HEK293 (cell line): ENCODE measurements at regions not wholly inside any gene's neighbourhood (a gene's known extent, or its start where the extent isn't known, plus 50 kb on each side); places are given as distances from the start of the nearest gene placed in this dataset.

Experiments used
- CTCF ChIA-PET: fragments of 350-600 bp; formaldehyde crosslinking; extraction: SDS; loops from one replicate; lab custom pipeline; 2021; ENCODE audit warnings: antibody characterized with exemption; lab: Yijun Ruan, JAX
- POLR2A ChIA-PET: fragments of 300-600 bp; formaldehyde crosslinking; extraction: SDS; loops from one replicate; lab custom pipeline; 2020; ENCODE audit warnings: antibody characterized with exemption, inconsistent platforms; lab: Yijun Ruan, JAX
- H3K27ac ChIP-seq: fragments of 200-500 bp; sonication (Bioruptor generic); 2 replicates; pipeline ENCODE4 v1.5.1; 2014; ENCODE audit warnings: low read depth, low read length, control low read depth, inconsistent platforms; ENCODE audit errors: extremely low read depth
- H3K36me3 ChIP-seq, 2 experiments: fragments of 200-500 bp in 1 of 2; sonication (Bioruptor generic) in 1 of 2; 1 replicate in 1 of 2; 2 replicates in 1 of 2; pipeline ENCODE4 v1.5.1; 2014 to 2017; ENCODE audit warnings: inconsistent platforms in 2 of 2, low read length in 2 of 2; ENCODE audit not compliant: control insufficient read depth in 2 of 2, insufficient read depth in 1 of 2
- H3K4me1 ChIP-seq: fragments of 200-500 bp; sonication (Bioruptor generic); 2 replicates; pipeline ENCODE4 v1.5.1; 2014; ENCODE audit warnings: mild to moderate bottlenecking, low read length, inconsistent platforms; ENCODE audit not compliant: control insufficient read depth, insufficient read depth
- H3K4me3 ChIP-seq: 2 replicates; pipeline ENCODE4 v1.5.1; 2011; ENCODE audit warnings: low read depth, mild to moderate bottlenecking, control low read depth, low read length, moderate library complexity
- H3K9me3 ChIP-seq: fragments of 200-500 bp; sonication (Bioruptor generic); 2 replicates; pipeline ENCODE4 v1.5.1; 2014; ENCODE audit warnings: low read depth, low read length, inconsistent platforms; ENCODE audit not compliant: control insufficient read depth, insufficient read depth
- FEZF1 ChIP-seq: fragments of 450-650 bp; formaldehyde crosslinking; IDR thresholded peaks from 2 replicates; pipeline ENCODE4 v1.5.1; 2016; ENCODE audit warnings: missing biosample characterization, missing genetic modification characterization
- GLI4 ChIP-seq: fragments of 450-650 bp; formaldehyde crosslinking; IDR thresholded peaks from 2 replicates; pipeline ENCODE4 v1.5.1; 2016; ENCODE audit warnings: missing biosample characterization, missing genetic modification characterization
- GLIS1 ChIP-seq: fragments of 450-650 bp; formaldehyde crosslinking; IDR thresholded peaks from 2 replicates; pipeline ENCODE4 v1.5.1; 2016; ENCODE audit warnings: missing biosample characterization, missing genetic modification characterization
- IKZF3 ChIP-seq: fragments of 450-650 bp; IDR thresholded peaks from 2 replicates; pipeline ENCODE4 v1.5.0; 2018; ENCODE audit warnings: missing biosample characterization, mild to moderate bottlenecking, missing genetic modification characterization, moderate library complexity
- INSM2 ChIP-seq: fragments of 450-650 bp; formaldehyde crosslinking; IDR thresholded peaks from 2 replicates; pipeline ENCODE4 v1.5.1; 2016; ENCODE audit warnings: missing biosample characterization, missing genetic modification characterization
- TRIM28 ChIP-seq: IDR thresholded peaks from 2 replicates; pipeline ENCODE4 v1.6.1; 2011; ENCODE audit warnings: low read length, control low read depth, borderline replicate concordance
- WT1 ChIP-seq: fragments of 450-650 bp; formaldehyde crosslinking; IDR thresholded peaks from 2 replicates; pipeline ENCODE4 v1.5.1; 2016; ENCODE audit warnings: missing biosample characterization, missing genetic modification characterization
- ZBTB21 ChIP-seq: fragments of 450-650 bp; formaldehyde crosslinking; IDR thresholded peaks from 2 replicates; pipeline ENCODE4 v1.5.1; 2017; ENCODE audit warnings: missing biosample characterization, missing genetic modification characterization
- ZBTB48 ChIP-seq: fragments of 450-650 bp; formaldehyde crosslinking; IDR thresholded peaks from 2 replicates; pipeline ENCODE4 v1.5.1; 2016; ENCODE audit warnings: missing biosample characterization, missing genetic modification characterization
- ZBTB49 ChIP-seq: fragments of 450-650 bp; formaldehyde crosslinking; IDR thresholded peaks from 2 replicates; pipeline ENCODE4 v1.5.1; 2016; ENCODE audit warnings: missing biosample characterization, missing genetic modification characterization, low read depth
- ZNF112 ChIP-seq: fragments of 450-650 bp; formaldehyde crosslinking; IDR thresholded peaks from 2 replicates; pipeline ENCODE4 v1.5.0; 2017; ENCODE audit warnings: missing biosample characterization, missing genetic modification characterization
- ZNF146 ChIP-seq: fragments of 450-650 bp; formaldehyde crosslinking; IDR thresholded peaks from 2 replicates; pipeline ENCODE4 v1.5.1; 2016; ENCODE audit warnings: missing biosample characterization, missing genetic modification characterization
- ZNF280C ChIP-seq: fragments of 450-650 bp; formaldehyde crosslinking; IDR thresholded peaks from 2 replicates; pipeline ENCODE4 v1.5.1; 2016; ENCODE audit warnings: missing biosample characterization, missing genetic modification characterization
- ZNF549 ChIP-seq: fragments of 450-650 bp; IDR thresholded peaks from 2 replicates; pipeline ENCODE4 v1.5.1; 2018; ENCODE audit warnings: missing biosample characterization, missing genetic modification characterization, mild to moderate bottlenecking, inconsistent platforms, moderate library complexity
- ZNF555 ChIP-seq: fragments of 450-650 bp; formaldehyde crosslinking; conservative IDR thresholded peaks from 2 replicates; pipeline ENCODE4 v1.5.1; 2017; ENCODE audit warnings: missing biosample characterization, mild to moderate bottlenecking, missing genetic modification characterization, inconsistent platforms
- ZNF658 ChIP-seq: fragments of 450-650 bp; formaldehyde crosslinking; IDR thresholded peaks from 2 replicates; pipeline ENCODE4; 2016; ENCODE audit warnings: missing biosample characterization, missing genetic modification characterization
- ZNF785 ChIP-seq: fragments of 450-650 bp; formaldehyde crosslinking; IDR thresholded peaks from 2 replicates; pipeline ENCODE4 v1.5.1; 2016; ENCODE audit warnings: missing biosample characterization, missing genetic modification characterization
- ZNF792 ChIP-seq: fragments of 450-650 bp; formaldehyde crosslinking; IDR thresholded peaks from 2 replicates; pipeline ENCODE4 v1.5.1; 2016; ENCODE audit warnings: missing biosample characterization, missing genetic modification characterization
- ZNF830 ChIP-seq: fragments of 450-650 bp; IDR thresholded peaks from 2 replicates; pipeline ENCODE4 v1.5.0; 2018; ENCODE audit warnings: missing biosample characterization, missing genetic modification characterization, low read depth, mild to moderate bottlenecking, moderate library complexity
- TF ChIP-seq, protein P1 (sequence below): fragments of 450-650 bp; formaldehyde crosslinking; IDR thresholded peaks from 2 replicates; pipeline ENCODE4 v1.5.1; 2016; ENCODE audit warnings: missing biosample characterization, missing genetic modification characterization, borderline replicate concordance
- TF ChIP-seq, protein P2 (sequence below): fragments of 450-650 bp; formaldehyde crosslinking; IDR thresholded peaks from 2 replicates; pipeline ENCODE4 v1.5.1; 2016; ENCODE audit warnings: missing biosample characterization, missing genetic modification characterization, borderline replicate concordance

DNA sequence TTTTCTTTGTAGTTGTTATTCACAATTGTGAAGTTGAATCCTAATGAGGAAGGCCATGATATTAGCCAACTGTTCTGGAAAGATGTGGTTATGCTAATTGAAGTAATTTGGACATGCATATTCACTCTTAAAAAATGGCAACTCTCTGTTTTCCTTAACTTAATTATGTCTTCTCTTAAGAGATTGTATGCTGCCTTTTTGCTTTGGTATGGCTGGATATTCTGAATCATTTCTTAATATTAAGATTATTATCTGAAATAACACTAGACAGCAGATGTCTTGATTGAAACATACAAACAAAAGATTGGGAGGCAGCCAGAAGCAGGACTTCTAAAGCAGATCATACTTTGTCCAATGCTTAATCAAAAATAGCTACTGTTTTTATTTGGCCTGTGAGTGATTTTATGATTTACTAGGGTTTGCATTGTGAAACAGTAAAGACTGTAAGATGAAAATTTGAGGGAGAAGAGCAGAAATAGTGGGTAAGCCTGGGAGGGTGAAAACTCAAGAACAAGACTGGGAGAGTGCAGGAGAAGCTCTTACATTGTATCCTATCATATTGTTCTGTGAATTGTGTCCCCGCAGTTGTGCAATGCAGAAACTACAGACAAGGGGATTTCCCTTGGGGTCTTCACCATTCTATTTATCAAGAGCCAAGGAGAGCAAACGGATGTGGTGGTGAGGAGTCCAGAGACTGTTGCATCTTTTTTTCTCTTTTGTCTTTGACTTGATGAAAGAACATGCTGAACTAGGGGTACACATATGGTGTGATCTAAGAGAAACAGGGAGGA lies 554.8 kb downstream of the TUSC7 start (continued):
- no peak for TF ChIP-seq GLIS1 (tag by site-specific recombination)
- no peak for TF ChIP-seq ZNF112 (tag by site-specific recombination)
- no peak for TF ChIP-seq WT1 (tag by site-specific recombination)

DNA sequence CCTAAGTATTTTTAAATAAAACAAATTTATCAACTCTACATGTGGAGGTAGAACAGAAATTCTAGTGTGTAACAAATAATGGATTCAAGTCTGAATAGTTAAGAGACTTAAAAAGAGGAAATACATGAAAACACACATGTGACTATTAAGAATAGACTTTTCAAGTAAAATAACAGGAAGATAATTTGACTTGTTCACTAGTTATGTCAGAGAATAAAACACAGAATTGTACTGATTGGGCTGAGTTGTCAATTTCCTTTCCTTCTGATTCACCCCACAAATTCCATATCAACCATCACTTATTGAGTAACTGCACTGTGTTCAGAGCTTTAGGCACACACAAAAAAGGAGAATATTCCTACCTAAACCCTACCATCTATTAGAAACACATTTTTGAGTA lies 557.2 kb downstream of the TUSC7 start:
- Histone ChIP-seq H3K4me1 (no peaks in the 10 kb centered on the region), H3K27ac (no peak overlapping the region), H3K9me3 (no peaks in the 10 kb centered on the region), H3K36me3 (no peaks in the 10 kb centered on the region), H3K4me3 (no peak overlapping the region)
- TF ChIP-seq GLI4 (no peak), FEZF1 (tag by site-specific recombination) (no peak), ZNF792 (no peak), ZBTB48 (no peak), TRIM28 (no peak), ZNF785 (tag by site-specific recombination) (no peak), IKZF3 (tag by site-specific recombination) (no peak), ZNF658 (tag by site-specific recombination) (no peak), ZNF549 (no peak), ZNF830 (tag by site-specific recombination) (no peak), ZBTB21 (tag by site-specific recombination) (no peak), ZBTB49 (no peak), ZNF555 (no peak), ZNF280C (no peak), INSM2 (no peak), ZNF146 (tag by site-specific recombination) (no peak)
- TF ChIP-seq, protein P1, sequence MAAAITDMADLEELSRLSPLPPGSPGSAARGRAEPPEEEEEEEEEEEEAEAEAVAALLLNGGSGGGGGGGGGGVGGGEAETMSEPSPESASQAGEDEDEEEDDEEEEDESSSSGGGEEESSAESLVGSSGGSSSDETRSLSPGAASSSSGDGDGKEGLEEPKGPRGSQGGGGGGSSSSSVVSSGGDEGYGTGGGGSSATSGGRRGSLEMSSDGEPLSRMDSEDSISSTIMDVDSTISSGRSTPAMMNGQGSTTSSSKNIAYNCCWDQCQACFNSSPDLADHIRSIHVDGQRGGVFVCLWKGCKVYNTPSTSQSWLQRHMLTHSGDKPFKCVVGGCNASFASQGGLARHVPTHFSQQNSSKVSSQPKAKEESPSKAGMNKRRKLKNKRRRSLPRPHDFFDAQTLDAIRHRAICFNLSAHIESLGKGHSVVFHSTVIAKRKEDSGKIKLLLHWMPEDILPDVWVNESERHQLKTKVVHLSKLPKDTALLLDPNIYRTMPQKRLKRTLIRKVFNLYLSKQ (tag by site-specific recombination): no peak
- TF ChIP-seq, protein P2, sequence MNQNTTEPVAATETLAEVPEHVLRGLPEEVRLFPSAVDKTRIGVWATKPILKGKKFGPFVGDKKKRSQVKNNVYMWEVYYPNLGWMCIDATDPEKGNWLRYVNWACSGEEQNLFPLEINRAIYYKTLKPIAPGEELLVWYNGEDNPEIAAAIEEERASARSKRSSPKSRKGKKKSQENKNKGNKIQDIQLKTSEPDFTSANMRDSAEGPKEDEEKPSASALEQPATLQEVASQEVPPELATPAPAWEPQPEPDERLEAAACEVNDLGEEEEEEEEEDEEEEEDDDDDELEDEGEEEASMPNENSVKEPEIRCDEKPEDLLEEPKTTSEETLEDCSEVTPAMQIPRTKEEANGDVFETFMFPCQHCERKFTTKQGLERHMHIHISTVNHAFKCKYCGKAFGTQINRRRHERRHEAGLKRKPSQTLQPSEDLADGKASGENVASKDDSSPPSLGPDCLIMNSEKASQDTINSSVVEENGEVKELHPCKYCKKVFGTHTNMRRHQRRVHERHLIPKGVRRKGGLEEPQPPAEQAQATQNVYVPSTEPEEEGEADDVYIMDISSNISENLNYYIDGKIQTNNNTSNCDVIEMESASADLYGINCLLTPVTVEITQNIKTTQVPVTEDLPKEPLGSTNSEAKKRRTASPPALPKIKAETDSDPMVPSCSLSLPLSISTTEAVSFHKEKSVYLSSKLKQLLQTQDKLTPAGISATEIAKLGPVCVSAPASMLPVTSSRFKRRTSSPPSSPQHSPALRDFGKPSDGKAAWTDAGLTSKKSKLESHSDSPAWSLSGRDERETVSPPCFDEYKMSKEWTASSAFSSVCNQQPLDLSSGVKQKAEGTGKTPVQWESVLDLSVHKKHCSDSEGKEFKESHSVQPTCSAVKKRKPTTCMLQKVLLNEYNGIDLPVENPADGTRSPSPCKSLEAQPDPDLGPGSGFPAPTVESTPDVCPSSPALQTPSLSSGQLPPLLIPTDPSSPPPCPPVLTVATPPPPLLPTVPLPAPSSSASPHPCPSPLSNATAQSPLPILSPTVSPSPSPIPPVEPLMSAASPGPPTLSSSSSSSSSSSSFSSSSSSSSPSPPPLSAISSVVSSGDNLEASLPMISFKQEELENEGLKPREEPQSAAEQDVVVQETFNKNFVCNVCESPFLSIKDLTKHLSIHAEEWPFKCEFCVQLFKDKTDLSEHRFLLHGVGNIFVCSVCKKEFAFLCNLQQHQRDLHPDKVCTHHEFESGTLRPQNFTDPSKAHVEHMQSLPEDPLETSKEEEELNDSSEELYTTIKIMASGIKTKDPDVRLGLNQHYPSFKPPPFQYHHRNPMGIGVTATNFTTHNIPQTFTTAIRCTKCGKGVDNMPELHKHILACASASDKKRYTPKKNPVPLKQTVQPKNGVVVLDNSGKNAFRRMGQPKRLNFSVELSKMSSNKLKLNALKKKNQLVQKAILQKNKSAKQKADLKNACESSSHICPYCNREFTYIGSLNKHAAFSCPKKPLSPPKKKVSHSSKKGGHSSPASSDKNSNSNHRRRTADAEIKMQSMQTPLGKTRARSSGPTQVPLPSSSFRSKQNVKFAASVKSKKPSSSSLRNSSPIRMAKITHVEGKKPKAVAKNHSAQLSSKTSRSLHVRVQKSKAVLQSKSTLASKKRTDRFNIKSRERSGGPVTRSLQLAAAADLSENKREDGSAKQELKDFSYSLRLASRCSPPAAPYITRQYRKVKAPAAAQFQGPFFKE: no peak
- POLR2A ChIA-PET: no interaction called here
- CTCF ChIA-PET: interaction anchor here (0.6 kb wide), 1 partner anchor 48 kb away, joined by 8 read pairs; no protein-coding TSS in a partner anchor
